Muscle of leg (tissue), 3 donors: ENCODE measurements at regions not wholly inside any gene's neighbourhood (a gene's known extent, or its start where the extent isn't known, plus 50 kb on each side); places are given as distances from the start of the nearest gene placed in this dataset.

Source experiments
- DNase-seq: peaks from one replicate; pipeline ENCODE4 v3.0.0; 2013
- H3K27ac ChIP-seq: one replicate; pipeline ENCODE4 v1.5.1; 2013; ENCODE audit warnings: mild to moderate bottlenecking, low read length, control low read depth
- H3K27me3 ChIP-seq: one replicate; pipeline ENCODE4 v1.6.1; 2013; ENCODE audit warnings: low read length; ENCODE audit not compliant: control insufficient read depth, insufficient read depth
- H3K36me3 ChIP-seq: one replicate; pipeline ENCODE4 v1.6.1; 2013; ENCODE audit warnings: low read length; ENCODE audit not compliant: control insufficient read depth, insufficient read depth
- H3K4me1 ChIP-seq: one replicate; pipeline ENCODE4 v1.6.1; 2013; ENCODE audit warnings: low read length; ENCODE audit not compliant: control insufficient read depth, insufficient read depth
- H3K4me3 ChIP-seq: one replicate; pipeline ENCODE4 v1.5.1; 2013; ENCODE audit warnings: low read length, control low read depth
- H3K9me3 ChIP-seq: replicated peaks from 2 replicates; pipeline ENCODE4 v1.6.1; 2013; ENCODE audit warnings: low read depth, low read length; ENCODE audit not compliant: control insufficient read depth
- WGBS: methylation state at CpG from one replicate; pipeline ENCODE4 v1.1.5; 2013; ENCODE audit warnings: missing lambda C conversion rate; ENCODE audit not compliant: insufficient coverage; 5-methylcytosine and 5-hydroxymethylcytosine counted together

DNA sequence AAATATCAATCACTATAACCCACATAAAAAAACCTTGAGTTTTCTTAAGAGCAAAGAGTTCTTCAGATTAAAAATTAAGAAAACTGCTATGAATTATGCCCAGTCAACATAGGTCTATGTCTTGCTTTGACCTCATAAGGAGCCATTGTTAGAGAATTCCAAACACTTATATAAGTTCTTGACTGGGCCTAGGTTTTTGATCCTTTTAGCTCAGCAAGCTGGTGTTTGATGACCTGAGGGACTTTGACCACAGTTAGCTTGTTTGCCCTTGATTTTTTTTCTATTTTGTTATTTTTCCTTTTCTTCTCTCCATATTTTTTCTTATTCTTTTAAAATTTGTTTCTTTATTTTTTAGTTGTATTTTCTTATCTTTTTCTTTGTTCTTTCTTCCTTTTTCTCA lies 122.3 kb downstream of the RHOU start:
- no peak overlapping the region for H3K27ac ChIP-seq
- no peaks in the 10 kb centered on the region for H3K36me3 ChIP-seq
- no peak overlapping the region for H3K4me3 ChIP-seq
- peaks cover 12% of the 10 kb centered on the region for H3K4me1 ChIP-seq
- H3K27me3 ChIP-seq, result peaks cover 3% of the 10 kb centered on the region
- H3K9me3 ChIP-seq, result no peaks in the 10 kb centered on the region
- DNase-seq, result no peak

DNA sequence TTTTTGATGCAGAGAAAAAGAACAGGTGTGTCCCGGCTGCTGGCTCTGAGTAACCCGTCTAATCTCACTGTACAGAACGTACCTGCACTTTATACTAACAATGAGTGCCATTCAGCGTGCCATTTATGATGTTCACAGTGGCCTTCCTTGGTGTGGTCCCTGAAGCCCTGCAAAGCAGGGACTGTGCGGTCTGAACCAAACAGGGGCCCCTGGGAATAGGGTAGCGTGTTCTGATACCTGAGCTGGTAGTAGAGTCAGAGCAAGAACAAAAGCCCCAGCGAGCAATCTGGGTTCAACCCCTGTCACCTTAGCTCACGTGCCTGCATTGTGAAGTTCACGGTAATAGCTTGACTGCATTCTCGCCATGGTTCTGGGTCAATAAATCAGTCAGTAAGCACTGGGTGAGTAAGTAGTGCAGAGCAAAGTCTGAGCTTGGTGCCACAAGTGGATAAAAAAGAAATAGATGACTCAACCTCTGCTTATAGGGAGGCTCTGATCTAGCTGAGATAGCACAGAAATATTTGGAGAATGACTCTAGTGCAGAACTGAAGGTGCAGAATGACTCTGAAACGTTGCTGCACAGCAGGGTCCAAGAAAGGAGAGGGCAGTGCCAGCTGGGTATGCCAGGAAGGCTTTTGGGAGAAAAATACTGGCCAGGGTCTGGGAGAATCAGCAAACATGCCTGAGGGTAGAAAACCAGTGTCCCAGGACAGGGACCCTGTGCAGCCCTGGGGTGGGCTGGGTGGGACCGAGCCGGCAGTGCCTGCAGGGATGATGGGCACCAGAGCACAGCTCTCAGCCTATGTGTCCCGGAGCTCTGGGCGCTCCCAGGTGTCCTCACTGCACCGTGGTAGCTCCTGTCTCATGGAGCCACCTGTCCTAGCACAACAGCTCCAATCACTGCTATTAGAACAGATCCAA lies 125.9 kb downstream of the RHOU start:
- Histone ChIP-seq H3K27ac (no peak overlapping the region), H3K4me3 (no peak overlapping the region), H3K4me1 (peaks cover 36% of the 10 kb centered on the region), H3K9me3 (no peaks in the 10 kb centered on the region), H3K36me3 (no peaks in the 10 kb centered on the region), H3K27me3 (no peaks in the 10 kb centered on the region)
- DNase-seq, result no peak
- WGBS, result 74% methylated on average over 10 of the region's 16 CpGs

DNA sequence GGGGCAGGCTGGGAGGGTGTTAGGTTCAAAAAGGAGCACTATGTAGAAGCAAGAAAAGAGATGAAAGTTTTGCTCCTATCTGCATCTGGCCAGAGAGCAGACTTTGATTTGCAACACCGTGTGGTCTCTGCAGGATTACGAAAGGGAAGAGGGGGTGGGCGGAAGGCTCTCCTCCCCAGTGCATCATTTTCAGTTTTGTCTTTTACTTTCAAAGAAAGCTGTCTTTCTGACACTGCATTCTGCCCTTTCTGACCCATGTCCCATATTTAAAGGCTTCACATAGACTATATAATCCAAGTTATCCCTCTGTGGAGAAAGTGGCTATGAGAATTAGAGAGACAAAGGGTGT lies 126.5 kb downstream of the RHOU start:
- WGBS, result no CpG with 5 or more reads among the region's 3 CpGs
- Histone ChIP-seq H3K36me3 (no peaks in the 10 kb centered on the region), H3K27ac (no peak overlapping the region), H3K4me1 (peaks cover 42% of the 10 kb centered on the region), H3K4me3 (no peak overlapping the region), H3K9me3 (no peaks in the 10 kb centered on the region), H3K27me3 (no peaks in the 10 kb centered on the region)
- DNase-seq, result no peak

DNA sequence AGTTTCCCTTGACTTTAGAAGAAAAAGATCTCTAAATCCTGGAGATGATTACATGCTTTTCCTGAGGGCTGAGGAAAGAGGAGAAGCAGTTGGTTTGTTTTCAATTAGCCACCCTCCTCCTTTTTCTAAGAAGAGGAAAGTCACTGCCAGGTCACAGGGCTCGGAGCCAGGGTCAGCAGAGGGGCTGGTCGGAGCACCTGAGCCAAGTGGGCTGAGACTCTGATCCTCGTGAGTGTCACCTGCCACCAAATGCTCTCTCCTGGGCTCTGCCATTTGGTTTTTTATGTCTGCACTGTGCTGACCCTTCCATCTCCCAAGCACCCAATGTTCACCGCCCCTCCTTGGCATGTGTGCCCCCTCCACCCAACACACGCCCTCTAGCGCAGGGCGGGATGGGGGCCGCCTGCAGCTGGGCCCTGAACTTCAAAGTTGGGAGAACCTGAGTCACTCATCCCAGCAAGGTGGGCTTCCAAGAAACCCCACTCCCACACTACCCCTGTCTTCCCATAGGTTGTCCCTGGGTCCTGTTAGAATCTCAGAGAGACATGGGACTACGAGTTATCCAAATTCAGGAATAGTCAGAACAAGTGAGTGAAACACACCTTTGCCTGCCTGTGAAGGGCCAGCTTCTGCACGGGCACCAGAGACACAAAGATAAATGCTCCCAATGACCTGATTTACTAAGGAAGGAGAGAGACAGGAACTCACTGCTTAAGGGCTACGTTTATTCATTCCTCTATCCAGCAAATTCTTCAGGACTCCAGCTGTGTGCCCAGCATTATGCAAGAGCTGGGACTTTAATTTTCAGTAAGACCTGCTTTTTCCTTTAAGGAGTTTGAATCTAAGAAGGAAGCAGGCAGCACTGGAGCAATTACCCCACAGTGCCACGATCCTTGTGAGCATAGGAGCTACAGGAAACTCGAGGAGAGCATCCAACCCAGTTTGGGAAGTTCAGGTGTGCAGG lies 127.5 kb downstream of the RHOU start:
- 70% methylated on average over 9 of the region's 13 CpGs for WGBS
- Histone ChIP-seq H3K4me1 (peaks cover 48% of the 10 kb centered on the region), H3K27ac (no peak overlapping the region), H3K36me3 (no peaks in the 10 kb centered on the region), H3K4me3 (no peak overlapping the region), H3K27me3 (no peaks in the 10 kb centered on the region), H3K9me3 (no peaks in the 10 kb centered on the region)
- no peak for DNase-seq

DNA sequence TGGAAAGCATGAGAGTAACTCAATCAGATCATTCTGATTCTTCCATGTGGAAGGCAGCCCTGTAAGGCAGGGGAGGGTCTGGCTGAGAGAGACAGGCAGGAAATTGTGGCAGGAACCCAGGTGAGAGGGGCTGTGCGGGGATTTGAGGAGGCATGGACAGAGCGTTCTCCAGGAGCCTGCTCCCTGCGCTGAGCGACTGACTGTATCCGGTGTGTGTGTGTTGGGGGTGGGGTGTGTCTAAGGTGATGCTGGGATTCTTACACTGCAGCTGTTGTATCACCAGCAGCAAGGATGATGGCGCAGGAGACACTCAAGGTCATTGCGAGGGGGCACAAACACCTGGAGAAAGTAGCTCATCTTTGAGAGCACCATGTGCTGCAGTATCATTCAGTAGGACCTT lies 128.5 kb downstream of the RHOU start:
- Histone ChIP-seq H3K27ac (no peak overlapping the region), H3K36me3 (no peaks in the 10 kb centered on the region), H3K9me3 (no peaks in the 10 kb centered on the region), H3K4me3 (no peak overlapping the region), H3K4me1 (peaks cover 57% of the 10 kb centered on the region), H3K27me3 (no peaks in the 10 kb centered on the region)
- DNase-seq, result no peak
- WGBS, result 64% methylated on average over 5 of the region's 7 CpGs

DNA sequence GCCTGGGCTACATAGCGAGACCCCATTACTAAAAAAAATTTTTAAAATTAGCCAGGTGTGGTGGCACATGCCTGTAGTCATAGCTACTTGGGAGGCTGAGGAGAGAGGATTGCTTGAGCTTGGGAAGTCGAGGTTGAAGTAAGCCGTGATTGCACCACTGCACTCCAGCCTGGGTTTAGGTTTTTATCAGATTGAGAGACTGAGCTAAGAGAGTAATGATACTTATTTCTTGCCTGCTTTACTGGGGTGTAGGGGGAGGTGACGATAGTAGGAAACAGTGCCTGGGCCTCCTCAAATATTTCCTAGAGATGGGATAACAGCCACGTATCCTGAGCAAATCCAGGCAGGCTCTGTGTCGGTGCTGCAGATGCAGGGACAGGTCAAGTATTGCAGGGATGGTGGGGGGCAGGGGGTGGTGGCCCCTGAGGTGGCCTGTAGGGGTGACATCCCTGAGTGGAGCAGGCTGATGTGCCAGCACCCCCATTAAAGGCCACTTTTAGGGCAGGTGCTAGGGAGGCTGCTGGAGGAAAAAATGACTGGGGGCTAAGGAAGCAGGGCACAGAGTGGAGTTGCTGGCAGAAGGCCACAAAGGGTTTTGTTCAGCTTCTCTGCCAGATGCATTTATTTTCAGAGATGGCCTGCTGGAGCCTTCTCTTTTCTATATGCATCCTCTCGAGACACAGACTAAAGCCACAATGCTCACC lies 130.5 kb downstream of the RHOU start:
- no peak overlapping the region for H3K4me3 ChIP-seq
- peaks cover 65% of the 10 kb centered on the region for H3K4me1 ChIP-seq
- H3K36me3 ChIP-seq, result no peaks in the 10 kb centered on the region
- DNase-seq, result no peak
- no peak overlapping the region for H3K27ac ChIP-seq
- H3K9me3 ChIP-seq, result no peaks in the 10 kb centered on the region
- 93% methylated on average over 2 of the region's 7 CpGs for WGBS
- no peaks in the 10 kb centered on the region for H3K27me3 ChIP-seq

DNA sequence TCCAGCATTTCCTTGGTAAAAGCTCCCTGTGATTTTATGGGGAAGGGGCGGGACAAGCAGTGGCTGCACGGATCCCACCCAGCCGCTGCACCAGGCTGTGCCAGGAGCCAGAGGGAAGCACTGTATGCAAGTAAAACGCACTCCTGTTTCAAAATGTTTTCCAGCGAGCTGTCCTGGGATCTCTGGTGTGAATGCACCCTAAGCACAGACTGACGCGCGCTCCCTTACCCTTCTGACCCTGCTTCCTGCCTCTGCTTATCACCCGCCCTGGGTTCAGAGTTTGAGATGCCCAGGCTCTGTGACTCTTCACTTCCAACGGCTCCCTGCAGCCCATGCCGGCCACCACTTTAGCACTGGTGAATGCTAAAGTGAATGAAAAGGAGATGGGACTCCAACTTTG lies 131.2 kb downstream of the RHOU start:
- no peaks in the 10 kb centered on the region for H3K9me3 ChIP-seq
- no peaks in the 10 kb centered on the region for H3K36me3 ChIP-seq
- H3K4me3 ChIP-seq, result no peak overlapping the region
- WGBS, result 57% methylated on average over 8 of the region's 11 CpGs
- H3K27ac ChIP-seq, result no peak overlapping the region
- H3K27me3 ChIP-seq, result no peaks in the 10 kb centered on the region
- H3K4me1 ChIP-seq, result peaks cover 66% of the 10 kb centered on the region
- DNase-seq, result no peak

DNA sequence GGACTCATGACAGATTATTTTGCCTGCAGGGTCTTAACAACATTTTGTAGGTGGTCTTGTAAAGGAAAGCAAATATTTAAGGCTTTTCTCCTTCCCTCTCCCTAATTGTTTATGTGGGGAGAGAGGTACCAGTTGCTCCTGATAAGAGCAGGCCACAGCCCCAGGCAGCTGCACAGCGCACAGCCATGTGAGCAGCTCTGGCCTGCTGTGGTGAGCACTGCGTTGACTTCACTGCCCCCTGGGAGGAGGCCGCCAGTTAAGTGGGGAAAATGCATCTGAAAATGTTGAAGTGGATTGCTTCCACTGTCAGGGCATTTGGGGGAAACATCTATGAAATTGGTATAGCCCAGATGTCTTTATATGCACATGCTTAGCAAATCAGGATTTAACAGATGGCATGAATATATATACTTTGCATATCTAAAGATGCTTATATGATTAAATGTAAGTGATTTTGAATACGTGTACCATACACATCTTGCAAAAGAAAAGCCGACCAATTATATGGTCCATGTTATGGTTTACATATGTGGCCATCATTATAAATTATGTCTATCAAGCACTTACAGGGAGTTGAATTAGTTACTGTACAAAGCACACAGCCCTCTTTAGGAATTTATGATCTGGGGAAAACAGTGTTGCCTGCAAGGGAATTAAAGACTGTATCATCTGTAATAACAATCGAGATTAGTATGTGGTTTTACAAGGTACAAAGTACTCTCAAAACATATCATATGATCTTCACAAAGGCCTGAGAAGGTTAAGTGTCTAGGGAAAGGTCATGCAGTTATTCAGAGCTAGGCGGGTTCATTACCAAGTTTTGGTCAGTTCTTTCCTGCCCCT lies 132.1 kb downstream of the RHOU start:
- Histone ChIP-seq H3K4me1 (peaks cover 66% of the 10 kb centered on the region), H3K27ac (peak overlapping the region; percentile 52), H3K9me3 (no peaks in the 10 kb centered on the region), H3K4me3 (no peak overlapping the region), H3K36me3 (no peaks in the 10 kb centered on the region), H3K27me3 (no peaks in the 10 kb centered on the region)
- WGBS, result 39% methylated on average over 3 of the region's 7 CpGs
- peak; percentile 70 for DNase-seq

DNA sequence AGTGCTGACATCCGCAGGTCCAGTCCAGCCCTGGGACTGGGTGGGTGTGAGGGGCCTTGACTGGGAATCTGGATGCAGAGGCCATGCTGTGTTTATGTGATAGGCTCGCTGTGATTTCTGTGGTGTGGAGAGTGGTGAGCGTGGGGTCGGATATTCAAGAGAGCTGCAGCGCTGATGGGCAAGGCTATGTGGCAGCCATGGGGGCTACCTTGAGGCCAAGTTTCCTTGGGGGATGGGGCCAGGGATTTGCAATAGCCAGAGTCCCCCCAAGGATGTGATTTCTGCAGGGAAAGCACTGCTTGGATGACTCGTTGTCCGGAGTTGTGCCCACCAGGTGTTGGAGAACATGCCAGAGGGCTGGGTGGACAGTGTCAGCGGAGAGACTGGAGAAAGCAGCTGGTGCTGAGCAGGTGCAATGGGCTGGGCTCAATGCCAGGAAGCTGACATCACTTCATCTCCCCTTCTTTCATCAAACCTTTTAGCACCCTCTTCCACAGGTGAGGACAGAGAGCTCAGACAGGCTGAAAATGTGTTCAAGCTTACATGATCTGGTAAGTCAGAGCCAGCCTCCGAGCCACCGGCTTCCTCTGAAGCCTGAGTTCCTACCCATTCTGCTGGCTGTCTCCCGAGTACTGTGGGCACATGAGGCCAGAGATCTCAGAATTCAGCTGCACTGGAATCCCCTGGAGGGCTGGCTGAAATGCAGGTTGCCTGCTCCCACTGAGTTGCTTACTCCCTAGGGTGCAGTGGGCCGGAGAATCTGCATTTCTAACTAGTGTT lies 132.9 kb downstream of the RHOU start:
- Histone ChIP-seq H3K36me3 (no peaks in the 10 kb centered on the region), H3K27ac (no peak overlapping the region), H3K4me1 (peaks cover 62% of the 10 kb centered on the region), H3K4me3 (no peak overlapping the region), H3K9me3 (no peaks in the 10 kb centered on the region), H3K27me3 (no peaks in the 10 kb centered on the region)
- 62% methylated on average over 10 of the region's 12 CpGs for WGBS
- peak; percentile 45 for DNase-seq
